SJSA1 (cell line): ENCODE measurements at regions not wholly inside any gene's neighbourhood (a gene's known extent, or its start where the extent isn't known, plus 50 kb on each side); places are given as distances from the start of the nearest gene placed in this dataset.

Experiments used
- DNase-seq, 2 experiments: peaks; one replicate each; pipeline ENCODE4 v3.0.0-alpha.2; 2015 to 2020; ENCODE audit warnings: low spot score in 2 of 2, low read depth in 1 of 2
- H3K27ac ChIP-seq: fragments of 250-450 bp; sonication (Bioruptor Pico); 2 replicates; pipeline ENCODE4 v1.5.1; 2020; ENCODE audit warnings: mild to moderate bottlenecking, moderate library complexity
- H3K27me3 ChIP-seq: fragments of 250-450 bp; sonication (Bioruptor Pico); replicated peaks from 2 replicates; pipeline ENCODE4 v1.5.1; 2020; ENCODE audit warnings: mild to moderate bottlenecking, moderate library complexity
- H3K36me3 ChIP-seq: fragments of 250-450 bp; sonication (Bioruptor Pico); 2 replicates; pipeline ENCODE4 v1.5.1; 2020; ENCODE audit warnings: mild to moderate bottlenecking
- H3K4me1 ChIP-seq: fragments of 250-450 bp; sonication (Bioruptor Pico); replicated peaks from 2 replicates; pipeline ENCODE4 v1.6.1; 2021; ENCODE audit warnings: mild to moderate bottlenecking
- H3K4me3 ChIP-seq: fragments of 250-450 bp; sonication (Bioruptor Pico); 2 replicates; pipeline ENCODE4 v1.5.1; 2020; ENCODE audit warnings: mild to moderate bottlenecking
- H3K9me3 ChIP-seq: fragments of 250-450 bp; sonication (Bioruptor Pico); replicated peaks from 2 replicates; pipeline ENCODE4 v1.5.1; 2020; ENCODE audit warnings: mild to moderate bottlenecking

GRCh38 chr1:147475488-147475887 is 65.8 kb upstream of the BCL9 start:
- no peaks in the 10 kb centered on the region for H3K4me1 ChIP-seq
- H3K27ac ChIP-seq, result no peak overlapping the region
- no peaks in the 10 kb centered on the region for H3K36me3 ChIP-seq
- no peaks in the 10 kb centered on the region for H3K27me3 ChIP-seq
- DNase-seq, result no peak
- H3K4me3 ChIP-seq, result no peak overlapping the region
- no peaks in the 10 kb centered on the region for H3K9me3 ChIP-seq

- no peak overlapping the region for H3K4me3 ChIP-seq
- no peaks in the 10 kb centered on the region for H3K27me3 ChIP-seq
- no peaks in the 10 kb centered on the region for H3K9me3 ChIP-seq
- no peaks in the 10 kb centered on the region for H3K4me1 ChIP-seq
- no peak for DNase-seq
- no peak overlapping the region for H3K27ac ChIP-seq
- no peaks in the 10 kb centered on the region for H3K36me3 ChIP-seq
Measured at GRCh38 chr1:147478521-147478920, 62.8 kb upstream of the BCL9 start.

- Histone ChIP-seq H3K4me3 (no peak overlapping the region), H3K27me3 (no peaks in the 10 kb centered on the region), H3K27ac (no peak overlapping the region), H3K4me1 (no peaks in the 10 kb centered on the region), H3K36me3 (no peaks in the 10 kb centered on the region), H3K9me3 (no peaks in the 10 kb centered on the region)
- DNase-seq, result no peak
Measured at GRCh38 chr1:147479864-147480564, 61.3 kb upstream of the BCL9 start.

GRCh38 chr1:147480565-147480935 is 60.8 kb upstream of the BCL9 start:
- H3K36me3 ChIP-seq, result no peaks in the 10 kb centered on the region
- DNase-seq, result no peak
- H3K4me1 ChIP-seq, result no peaks in the 10 kb centered on the region
- H3K27me3 ChIP-seq, result 0 out of 2 replicates have a peak, but pooled peaks cover under 1% of the 10 kb centered on the region
- H3K4me3 ChIP-seq, result no peak overlapping the region
- no peak overlapping the region for H3K27ac ChIP-seq
- H3K9me3 ChIP-seq, result no peaks in the 10 kb centered on the region

- Histone ChIP-seq H3K36me3 (no peaks in the 10 kb centered on the region), H3K4me1 (no peaks in the 10 kb centered on the region), H3K4me3 (no peak overlapping the region), H3K9me3 (no peaks in the 10 kb centered on the region), H3K27ac (no peak overlapping the region), H3K27me3 (0 out of 2 replicates have a peak, but pooled peaks cover 8% of the 10 kb centered on the region)
- DNase-seq, result no peak
Measured at GRCh38 chr1:147486876-147487656, 54.2 kb upstream of the BCL9 start.

GRCh38 chr1:147491098-147491497 is 50.2 kb upstream of the BCL9 start:
- Histone ChIP-seq H3K36me3 (no peaks in the 10 kb centered on the region), H3K9me3 (no peaks in the 10 kb centered on the region), H3K4me3 (no peak overlapping the region), H3K27me3 (0 out of 2 replicates have a peak, but pooled peaks cover 6% of the 10 kb centered on the region), H3K4me1 (no peaks in the 10 kb centered on the region), H3K27ac (no peak overlapping the region)
- DNase-seq, result no peak
